ENCODE measurements at regions not wholly inside any gene's neighbourhood (a gene's known extent, or its start where the extent isn't known, plus 50 kb on each side); places are given as distances from the start of the nearest gene placed in this dataset.

DNA sequence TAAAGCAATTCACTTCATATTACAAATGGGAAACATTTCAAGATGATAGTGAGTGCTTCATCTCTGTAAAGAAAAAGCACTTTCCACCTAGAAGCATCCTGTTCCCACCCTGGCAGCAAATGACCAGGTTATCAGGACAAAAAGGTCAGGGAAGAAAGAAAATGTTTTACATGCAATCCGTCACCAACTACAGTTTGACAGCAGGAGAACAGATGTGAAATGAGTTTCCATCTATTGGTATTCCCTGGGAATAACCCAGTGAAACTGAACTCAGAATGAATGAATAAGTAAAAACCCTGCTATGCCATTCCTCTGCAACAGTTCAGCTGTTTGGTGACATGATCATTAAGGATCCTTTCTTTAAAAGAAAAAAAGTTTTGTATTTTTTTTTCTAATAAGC lies 67.6 kb downstream of the HTR1A start:
- TF ChIP-seq, protein P1, sequence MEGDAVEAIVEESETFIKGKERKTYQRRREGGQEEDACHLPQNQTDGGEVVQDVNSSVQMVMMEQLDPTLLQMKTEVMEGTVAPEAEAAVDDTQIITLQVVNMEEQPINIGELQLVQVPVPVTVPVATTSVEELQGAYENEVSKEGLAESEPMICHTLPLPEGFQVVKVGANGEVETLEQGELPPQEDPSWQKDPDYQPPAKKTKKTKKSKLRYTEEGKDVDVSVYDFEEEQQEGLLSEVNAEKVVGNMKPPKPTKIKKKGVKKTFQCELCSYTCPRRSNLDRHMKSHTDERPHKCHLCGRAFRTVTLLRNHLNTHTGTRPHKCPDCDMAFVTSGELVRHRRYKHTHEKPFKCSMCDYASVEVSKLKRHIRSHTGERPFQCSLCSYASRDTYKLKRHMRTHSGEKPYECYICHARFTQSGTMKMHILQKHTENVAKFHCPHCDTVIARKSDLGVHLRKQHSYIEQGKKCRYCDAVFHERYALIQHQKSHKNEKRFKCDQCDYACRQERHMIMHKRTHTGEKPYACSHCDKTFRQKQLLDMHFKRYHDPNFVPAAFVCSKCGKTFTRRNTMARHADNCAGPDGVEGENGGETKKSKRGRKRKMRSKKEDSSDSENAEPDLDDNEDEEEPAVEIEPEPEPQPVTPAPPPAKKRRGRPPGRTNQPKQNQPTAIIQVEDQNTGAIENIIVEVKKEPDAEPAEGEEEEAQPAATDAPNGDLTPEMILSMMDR (conservative IDR thresholded peaks at IDR 0.05; ENCODE audit: low read depth, low read length), result no peak
- DNase-seq (ENCODE audit: low read depth), result no peak
- H3K4me3 ChIP-seq (ENCODE audit: low read depth, low read length), result no peak overlapping the region

DNA sequence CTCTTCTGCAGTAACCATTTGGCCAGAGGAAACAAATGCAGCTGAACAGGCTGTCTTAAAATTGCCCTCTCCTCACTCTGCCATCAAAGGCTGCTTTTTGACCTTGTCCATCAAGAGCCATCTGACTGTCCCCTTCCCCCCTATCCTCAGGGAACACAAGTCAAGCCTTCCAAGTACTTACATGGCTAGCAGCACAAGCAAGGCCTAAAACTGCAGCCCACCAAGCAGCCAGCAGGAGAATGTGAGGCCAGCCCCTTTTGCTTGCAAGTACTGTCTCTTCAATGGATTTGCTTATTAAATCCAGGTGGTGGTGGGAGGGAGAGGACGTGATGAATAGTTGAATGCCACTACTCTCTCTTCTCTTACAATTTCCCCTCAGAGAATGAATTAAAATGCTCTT lies 83.5 kb downstream of the HTR1A start:
- no peak overlapping the region for H3K4me3 ChIP-seq (ENCODE audit: low read depth, low read length)
- TF ChIP-seq, protein P1 (conservative IDR thresholded peaks at IDR 0.05; ENCODE audit: low read depth, low read length), result no peak
- no peak for DNase-seq (ENCODE audit: low read depth)

DNA sequence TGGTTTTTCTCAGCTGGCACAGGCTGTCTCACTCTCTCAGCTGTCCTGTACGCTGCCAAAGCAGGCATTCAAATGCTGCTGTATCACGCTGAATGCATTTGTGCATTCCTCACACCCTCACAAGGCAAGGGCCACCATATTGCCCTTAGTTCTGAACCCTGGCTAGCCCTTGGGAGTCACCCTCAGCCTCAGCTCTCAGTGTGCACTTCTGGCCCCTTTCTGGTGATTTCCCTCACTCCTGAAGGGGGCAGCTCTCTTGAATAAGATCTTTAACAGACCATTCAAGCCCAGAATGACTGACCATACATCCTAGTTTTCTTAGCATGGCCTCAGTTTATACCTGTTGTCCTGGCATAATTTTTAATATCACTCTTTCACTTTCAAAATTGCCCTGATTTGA lies 84.3 kb downstream of the HTR1A start:
- DNase-seq (ENCODE audit: low read depth), result no peak
- TF ChIP-seq, protein P1 (conservative IDR thresholded peaks at IDR 0.05; ENCODE audit: low read depth, low read length), result no peak
- no peak overlapping the region for H3K4me3 ChIP-seq (ENCODE audit: low read depth, low read length)

DNA sequence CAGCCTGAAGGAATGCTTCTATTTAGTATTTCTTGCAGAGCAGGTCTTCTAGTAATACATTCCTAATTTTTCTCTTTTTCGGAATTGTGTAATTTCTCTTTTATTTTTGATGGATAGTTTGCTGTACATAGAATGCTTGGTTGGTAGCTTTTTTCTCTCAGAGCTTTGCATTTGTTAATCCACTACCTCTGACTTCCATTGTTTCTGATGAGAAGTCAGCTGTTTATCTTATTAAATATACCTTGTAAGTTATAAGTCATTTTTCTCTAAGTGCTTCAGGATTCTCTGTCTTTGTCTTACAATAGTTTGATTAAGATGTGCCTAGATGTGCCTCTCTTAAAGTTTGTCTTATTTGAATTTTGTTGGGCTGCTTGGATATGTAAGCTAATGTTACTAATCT lies 101.9 kb downstream of the HTR1A start:
- TF ChIP-seq, protein P1 (conservative IDR thresholded peaks at IDR 0.05; ENCODE audit: low read depth, low read length), result no peak
- no peak for DNase-seq (ENCODE audit: low read depth)
- no peak overlapping the region for H3K4me3 ChIP-seq (ENCODE audit: low read depth, low read length)

DNA sequence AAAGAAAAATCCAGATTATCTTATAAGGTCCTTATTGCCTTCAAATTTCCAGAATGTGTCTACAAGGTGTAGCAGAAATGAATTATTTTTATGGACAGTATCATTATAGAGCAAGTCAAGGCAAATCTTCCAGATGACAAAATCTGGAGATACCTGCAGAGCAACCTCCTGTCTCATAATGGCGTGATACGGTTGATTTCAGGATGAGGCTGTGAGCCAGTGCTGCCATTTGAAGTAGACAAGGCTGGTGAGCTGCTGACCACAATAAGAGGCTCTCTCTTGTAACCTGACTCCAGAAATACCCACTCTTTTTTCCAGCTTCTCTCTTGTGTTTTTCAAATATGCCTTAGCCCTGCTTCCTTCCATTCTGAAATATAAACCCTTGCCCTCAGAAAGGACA lies 108.2 kb downstream of the HTR1A start:
- DNase-seq (ENCODE audit: low read depth), result no peak
- H3K4me3 ChIP-seq (ENCODE audit: low read depth, low read length), result no peak overlapping the region
- TF ChIP-seq, protein P1 (conservative IDR thresholded peaks at IDR 0.05; ENCODE audit: low read depth, low read length), result no peak

DNA sequence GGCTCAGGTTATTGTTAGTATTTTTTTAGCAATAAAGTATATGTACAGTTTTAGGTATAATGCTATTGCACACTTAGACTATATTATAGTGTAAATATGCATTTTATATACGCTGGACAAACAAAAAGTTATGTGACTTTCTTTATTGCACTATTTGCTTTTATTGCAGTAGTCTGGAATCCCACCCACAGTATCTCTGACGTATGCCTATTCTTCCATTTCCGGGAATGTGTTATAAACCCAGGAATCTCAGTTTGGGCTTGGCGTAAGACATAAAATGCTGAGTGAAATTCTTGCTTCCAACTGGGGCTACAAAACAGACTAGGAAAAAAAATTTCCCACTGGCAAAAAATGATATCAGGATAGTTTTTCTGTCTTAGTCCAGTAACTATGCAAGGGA lies 119.1 kb downstream of the HTR1A start:
- no peak overlapping the region for H3K4me3 ChIP-seq (ENCODE audit: low read depth, low read length)
- TF ChIP-seq, protein P1 (conservative IDR thresholded peaks at IDR 0.05; ENCODE audit: low read depth, low read length), result no peak

DNA sequence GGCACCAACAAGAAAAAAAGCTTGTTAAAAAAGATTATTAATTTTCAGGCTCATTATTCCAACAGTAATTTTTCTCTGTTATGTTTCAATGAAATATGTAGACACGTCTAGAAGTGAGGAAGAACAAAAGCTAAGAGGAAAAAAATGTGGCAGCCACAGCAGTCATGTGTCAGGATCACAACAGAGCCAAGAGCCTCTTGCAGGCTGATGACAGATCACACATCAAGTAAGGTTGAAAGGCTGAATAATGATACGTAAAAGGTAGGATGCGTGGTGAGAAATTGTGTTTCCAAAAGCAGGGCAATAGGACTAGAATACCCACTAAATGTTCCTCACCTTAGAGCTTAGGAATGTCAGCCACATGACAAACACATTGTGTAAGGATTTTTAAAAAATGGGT lies 124.8 kb downstream of the HTR1A start:
- TF ChIP-seq, protein P1 (conservative IDR thresholded peaks at IDR 0.05; ENCODE audit: low read depth, low read length), result no peak
- no peak for DNase-seq (ENCODE audit: low read depth)
- no peak overlapping the region for H3K4me3 ChIP-seq (ENCODE audit: low read depth, low read length)

More for the DNA sequence above, 119.1 kb downstream of the HTR1A start:
- no peak for DNase-seq (ENCODE audit: low read depth)

All from choroid plexus epithelial cell (primary cell).